ENCODE measurements at regions not wholly inside any gene's neighbourhood (a gene's known extent, or its start where the extent isn't known, plus 50 kb on each side); places are given as distances from the start of the nearest gene placed in this dataset.

- Histone ChIP-seq H3K27ac (ENCODE audit: extremely low read length, insufficient read depth, low read length) (no peak overlapping the region), H3K9ac (ENCODE audit: insufficient read depth, low read depth, low read length) (no peak overlapping the region), H3K79me2 (ENCODE audit: insufficient read depth, low read length) (no peaks in the 10 kb centered on the region), H2AFZ (ENCODE audit: low read length) (no peak overlapping the region), H3K4me2 (ENCODE audit: low read depth, low read length) (no peak overlapping the region), H3K9me3 (ENCODE audit: low read length) (no peaks in the 10 kb centered on the region), H3K27me3 (ENCODE audit: control insufficient read depth in 1 of 2, insufficient read depth in 2 of 2, low read length in 2 of 2) (no peaks in the 10 kb centered on the region), H4K20me1 (ENCODE audit: insufficient read depth, low read length) (no peaks in the 10 kb centered on the region), H3K4me3 (replicated peaks in 1 of 3; ENCODE audit: insufficient read depth in 1 of 3, low read depth in 2 of 3, low read length in 3 of 3) (no peak overlapping the region), H3K36me3 (replicated peaks in 1 of 2; ENCODE audit: control insufficient read depth in 1 of 2, insufficient read depth in 2 of 2, low read length in 2 of 2) (no peaks in the 10 kb centered on the region), H3K4me1 (ENCODE audit: insufficient read depth, low read length) (no peaks in the 10 kb centered on the region)
- no peak for ATAC-seq
- intact Hi-C loops (cut with micrococcal nuclease; ENCODE audit: unreplicated experiment) = no loop called here
- under 1% methylated on average over 3 of the region's 3 CpGs for WGBS (ENCODE audit: low lambda C conversion rate)
- in situ Hi-C loops (cut with HindIII; ENCODE audit: extremely low pct_ligation_motif_present, low pct_unique_long_range_greater_than_20kb) = no loop called here
- DNase-seq (ENCODE audit: low spot score) = no peak
- ChIA-PET CTCF (ENCODE audit: low intra/inter-chr PET ratio, low total read pairs) (no interaction called here), POLR2A (no interaction called here)
- no peak for FAIRE-seq
- no TSS peak for BruUV-seq (replicated peaks)
- TF ChIP-seq ZNF772 (CRISPR knock-in tag; IDR thresholded peaks at IDR 0.05) (no peak), MAFK (conservative IDR thresholded peaks at IDR 0.05 in 1 of 2, IDR thresholded peaks at IDR 0.05 in 1 of 2; ENCODE audit: low read length in 2 of 2) (peak in 1 of 2 experiments; percentile 21; a peak in 1 of 4 replicates)
Measured at GRCh38 chr14:38752750-38753149, 350.3 kb downstream of the SEC23A start.

GRCh38 chr14:38752341-38752740 lies 350.7 kb downstream of the SEC23A start:
- Histone ChIP-seq H2AFZ (ENCODE audit: low read length) (no peak overlapping the region), H3K27ac (ENCODE audit: extremely low read length, insufficient read depth, low read length) (no peak overlapping the region), H3K4me1 (ENCODE audit: insufficient read depth, low read length) (no peaks in the 10 kb centered on the region), H3K36me3 (replicated peaks in 1 of 2; ENCODE audit: control insufficient read depth in 1 of 2, insufficient read depth in 2 of 2, low read length in 2 of 2) (no peaks in the 10 kb centered on the region), H4K20me1 (ENCODE audit: insufficient read depth, low read length) (no peaks in the 10 kb centered on the region), H3K4me3 (replicated peaks in 1 of 3; ENCODE audit: insufficient read depth in 1 of 3, low read depth in 2 of 3, low read length in 3 of 3) (no peak overlapping the region), H3K9ac (ENCODE audit: insufficient read depth, low read depth, low read length) (no peak overlapping the region), H3K27me3 (ENCODE audit: control insufficient read depth in 1 of 2, insufficient read depth in 2 of 2, low read length in 2 of 2) (no peaks in the 10 kb centered on the region), H3K4me2 (ENCODE audit: low read depth, low read length) (no peak overlapping the region), H3K79me2 (ENCODE audit: insufficient read depth, low read length) (no peaks in the 10 kb centered on the region), H3K9me3 (ENCODE audit: low read length) (no peaks in the 10 kb centered on the region)
- CTCF ChIA-PET (ENCODE audit: low intra/inter-chr PET ratio, low total read pairs) = no interaction called here
- POLR2A ChIA-PET = no interaction called here
- FAIRE-seq (no peak), DNase-seq (ENCODE audit: low spot score) (no peak), ATAC-seq (no peak)
- intact Hi-C loops (cut with micrococcal nuclease; ENCODE audit: unreplicated experiment) = no loop called here
- 2% methylated on average over 2 of the region's 2 CpGs for WGBS (ENCODE audit: low lambda C conversion rate)
- no TSS peak for BruUV-seq (replicated peaks)
- in situ Hi-C loops (cut with HindIII; ENCODE audit: extremely low pct_ligation_motif_present, low pct_unique_long_range_greater_than_20kb) = no loop called here
- no peak for TF ChIP-seq ZNF337 (CRISPR knock-in tag; IDR thresholded peaks at IDR 0.05; ENCODE audit: borderline replicate concordance, low read depth)
- TF ChIP-seq PRPF4 (IDR thresholded peaks at IDR 0.05; ENCODE audit: low read depth, low read length, poor library complexity, severe bottlenecking) = no peak
- no peak for TF ChIP-seq ZFP36L1 (CRISPR knock-in tag; IDR thresholded peaks at IDR 0.05)
- TF ChIP-seq SOX5 (CRISPR knock-in tag; IDR thresholded peaks at IDR 0.05; ENCODE audit: borderline replicate concordance) = no peak
- TF ChIP-seq NR2F2 (IDR thresholded peaks at IDR 0.05; ENCODE audit: borderline replicate concordance, low read depth) = no peak
- no peak for TF ChIP-seq ZNF816 (CRISPR knock-in tag; IDR thresholded peaks at IDR 0.05; ENCODE audit: borderline replicate concordance)
- no peak for TF ChIP-seq MED8 (CRISPR knock-in tag; IDR thresholded peaks at IDR 0.05; ENCODE audit: insufficient replicate concordance)
- TF ChIP-seq CHD2 (IDR thresholded peaks at IDR 0.05; ENCODE audit: low read depth, low read length) = no peak
- TF ChIP-seq THAP8 (CRISPR knock-in tag; IDR thresholded peaks at IDR 0.05; ENCODE audit: borderline replicate concordance) = no peak
- TF ChIP-seq IRF1 (CRISPR knock-in tag; IDR thresholded peaks at IDR 0.05; ENCODE audit: low read depth) = no peak
- TF ChIP-seq ETS1 (CRISPR knock-in tag; IDR thresholded peaks at IDR 0.05) = no peak
- no peak for TF ChIP-seq HDAC1 (CRISPR knock-in tag; IDR thresholded peaks at IDR 0.05)
- no peak for TF ChIP-seq ZNF276 (CRISPR knock-in tag; IDR thresholded peaks at IDR 0.05; ENCODE audit: low read depth)
- no peak for TF ChIP-seq ELF4 (CRISPR knock-in tag; IDR thresholded peaks at IDR 0.05; ENCODE audit: borderline replicate concordance)

Measured in HepG2 (cell line).